ENCODE measurements at regions not wholly inside any gene's neighbourhood (a gene's known extent, or its start where the extent isn't known, plus 50 kb on each side); places are given as distances from the start of the nearest gene placed in this dataset.
"Not testable (repeated sequence)": the region's sequence is repeated elsewhere in the genome, so short reads cannot be mapped to it uniquely, and the experiment has no call there.

DNA sequence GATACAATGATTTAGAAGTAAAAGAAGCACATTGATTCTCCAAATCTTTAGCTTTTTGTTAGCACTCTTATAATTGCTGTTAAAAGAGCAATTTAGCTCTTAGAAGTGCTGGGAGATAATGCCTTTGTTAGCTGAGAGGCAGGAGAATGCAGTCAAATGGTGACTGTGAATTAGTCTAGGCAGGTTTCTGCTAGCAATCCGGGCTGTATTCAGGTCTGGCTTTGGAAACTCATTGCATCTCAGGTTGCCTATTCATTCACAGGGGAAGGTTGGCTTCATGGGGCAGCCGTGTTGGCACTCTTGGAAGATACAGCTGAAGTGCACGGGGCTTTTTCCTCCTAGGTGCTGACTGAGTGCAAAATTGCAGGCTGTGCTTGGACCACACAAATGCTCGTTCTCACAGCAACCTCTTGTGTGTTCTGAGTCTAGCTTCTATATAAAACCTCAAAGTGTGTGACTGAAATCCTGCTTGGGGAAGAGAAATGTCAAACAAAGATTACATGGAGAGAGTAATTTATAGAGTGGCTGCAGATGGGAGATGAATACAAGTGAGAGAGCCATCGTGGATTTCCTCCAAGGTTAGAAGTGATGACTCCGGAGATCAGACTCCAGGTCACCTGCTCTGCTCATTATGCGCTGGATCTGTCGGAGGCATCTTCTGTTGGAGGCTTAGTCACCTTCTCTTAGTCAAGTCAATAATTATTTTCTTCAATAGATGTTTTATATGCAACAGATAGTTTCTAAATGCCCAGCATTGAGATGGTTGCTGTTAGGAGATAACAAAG is 167.8 kb downstream of the PMAIP1 start:
- TF ChIP-seq, protein P1, sequence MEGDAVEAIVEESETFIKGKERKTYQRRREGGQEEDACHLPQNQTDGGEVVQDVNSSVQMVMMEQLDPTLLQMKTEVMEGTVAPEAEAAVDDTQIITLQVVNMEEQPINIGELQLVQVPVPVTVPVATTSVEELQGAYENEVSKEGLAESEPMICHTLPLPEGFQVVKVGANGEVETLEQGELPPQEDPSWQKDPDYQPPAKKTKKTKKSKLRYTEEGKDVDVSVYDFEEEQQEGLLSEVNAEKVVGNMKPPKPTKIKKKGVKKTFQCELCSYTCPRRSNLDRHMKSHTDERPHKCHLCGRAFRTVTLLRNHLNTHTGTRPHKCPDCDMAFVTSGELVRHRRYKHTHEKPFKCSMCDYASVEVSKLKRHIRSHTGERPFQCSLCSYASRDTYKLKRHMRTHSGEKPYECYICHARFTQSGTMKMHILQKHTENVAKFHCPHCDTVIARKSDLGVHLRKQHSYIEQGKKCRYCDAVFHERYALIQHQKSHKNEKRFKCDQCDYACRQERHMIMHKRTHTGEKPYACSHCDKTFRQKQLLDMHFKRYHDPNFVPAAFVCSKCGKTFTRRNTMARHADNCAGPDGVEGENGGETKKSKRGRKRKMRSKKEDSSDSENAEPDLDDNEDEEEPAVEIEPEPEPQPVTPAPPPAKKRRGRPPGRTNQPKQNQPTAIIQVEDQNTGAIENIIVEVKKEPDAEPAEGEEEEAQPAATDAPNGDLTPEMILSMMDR (IDR thresholded peaks at IDR 0.05; ENCODE audit: control extremely low read depth, extremely low read depth, low read depth, missing control alignments): no peak
- POLR2A ChIA-PET: no interaction called here
- no peak for DNase-seq (ENCODE audit: extremely low spot score)
- CTCF ChIA-PET: no interaction called here

DNA sequence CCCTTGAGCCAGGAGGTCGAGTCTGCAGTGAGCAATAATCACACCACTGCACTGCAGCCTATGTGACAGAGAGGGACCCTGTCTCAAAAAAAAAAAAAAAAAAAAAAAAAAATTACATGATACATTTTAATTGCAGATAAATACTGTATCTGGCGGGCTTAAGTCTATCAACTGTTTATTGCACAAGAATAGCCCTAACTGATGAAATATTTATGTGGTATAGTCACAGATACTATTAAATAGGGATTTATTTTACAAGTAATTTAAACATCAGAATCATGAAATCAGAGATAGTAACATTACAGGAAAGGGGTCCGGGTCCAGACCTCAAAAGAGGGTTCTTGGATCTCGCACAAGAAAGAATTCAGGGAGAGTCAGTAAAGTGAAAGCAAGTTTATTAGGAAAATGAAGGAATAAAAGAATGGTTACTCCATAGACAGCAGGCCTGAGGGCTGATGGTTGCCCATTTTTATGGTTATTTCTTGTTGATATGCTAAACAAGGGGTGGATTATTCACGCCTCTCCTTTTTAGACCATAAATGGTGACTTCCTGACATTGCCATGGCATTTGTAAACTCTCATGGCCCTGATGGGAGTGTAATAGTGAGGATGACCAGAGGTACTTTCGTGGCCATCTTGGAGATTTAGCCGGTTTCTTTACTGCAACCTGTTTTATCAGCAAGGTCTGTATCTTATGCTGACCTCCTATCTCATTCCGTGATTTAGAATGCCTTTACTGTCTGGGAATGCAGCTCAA is 166.6 kb downstream of the PMAIP1 start:
- POLR2A ChIA-PET: no interaction called here
- CTCF ChIA-PET: interaction anchor here (1.0 kb wide), 1 partner anchor 11 kb away, joined by 3 read pairs; no protein-coding TSS in a partner anchor
- TF ChIP-seq, protein P1 (IDR thresholded peaks at IDR 0.05; ENCODE audit: control extremely low read depth, extremely low read depth, low read depth, missing control alignments): no peak
- DNase-seq (ENCODE audit: extremely low spot score): no peak

DNA sequence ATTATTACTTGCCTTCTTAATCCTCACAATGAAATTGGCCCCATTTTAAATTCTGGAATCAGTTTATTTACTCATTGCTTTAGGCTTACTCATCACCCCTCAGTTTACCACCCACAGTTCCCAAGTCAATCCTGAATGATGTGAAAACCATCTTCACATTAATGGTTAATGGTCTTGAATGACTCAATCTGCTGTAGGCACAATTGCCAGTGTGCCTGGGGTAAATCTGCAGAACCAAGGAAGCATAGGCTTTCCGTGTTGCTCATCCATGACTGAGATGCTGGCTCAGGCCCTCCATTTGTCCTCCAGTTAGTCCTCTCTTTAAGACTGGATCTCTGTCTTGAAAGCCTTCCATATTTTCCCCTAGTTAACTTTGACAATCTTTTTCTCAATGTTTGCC is 164.5 kb downstream of the PMAIP1 start:
- ChIA-PET CTCF (interaction anchor here (1.1 kb wide), 1 partner anchor 12 kb away, joined by 3 read pairs; no protein-coding TSS in a partner anchor), POLR2A (no interaction called here)
- DNase-seq (ENCODE audit: extremely low spot score): no peak
- TF ChIP-seq, protein P1 (IDR thresholded peaks at IDR 0.05; ENCODE audit: control extremely low read depth, extremely low read depth, low read depth, missing control alignments): no peak

DNA sequence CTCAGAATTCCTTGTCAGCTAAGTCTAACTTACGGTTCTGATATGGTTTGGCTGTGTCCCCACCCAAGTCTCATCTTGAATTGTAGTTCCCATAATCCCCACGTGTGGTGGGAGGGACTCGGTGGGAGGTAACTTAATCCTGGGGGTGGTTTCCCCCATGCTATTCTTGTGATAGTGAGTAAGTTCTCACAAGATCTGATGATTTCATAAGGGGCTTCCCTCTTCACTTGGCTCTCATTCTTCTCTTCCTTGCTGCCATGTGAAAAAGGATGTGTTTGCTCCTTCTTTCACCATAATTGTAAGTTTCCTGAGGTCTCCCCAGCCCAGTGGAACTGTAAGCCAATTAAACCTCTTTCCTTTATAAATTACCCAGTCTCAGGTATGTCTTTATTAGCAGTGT is 163.0 kb downstream of the PMAIP1 start:
- CTCF ChIA-PET; POLR2A ChIA-PET; DNase-seq (ENCODE audit: extremely low spot score): not testable (repeated sequence)

DNA sequence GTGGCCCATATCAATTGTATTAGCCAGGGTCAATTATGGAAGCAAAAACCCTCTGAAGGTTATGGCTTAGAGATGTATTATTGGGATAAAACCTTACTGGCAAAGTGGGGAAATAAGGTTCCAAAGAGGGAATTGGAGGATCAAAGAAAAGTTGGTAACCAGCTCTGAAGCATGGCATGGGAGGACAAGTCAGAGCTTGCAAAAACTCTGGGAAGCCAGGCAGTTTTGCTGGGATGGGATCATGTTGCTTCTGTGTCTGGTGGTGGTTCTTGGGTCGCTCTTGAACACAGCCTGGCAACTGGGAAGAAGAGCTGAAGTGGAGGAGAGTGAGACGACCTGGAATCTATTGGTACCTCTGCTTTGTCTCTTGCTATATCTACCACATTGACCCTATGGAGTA is 162.6 kb downstream of the PMAIP1 start:
- CTCF ChIA-PET: no interaction called here
- DNase-seq (ENCODE audit: extremely low spot score): no peak
- TF ChIP-seq, protein P1 (IDR thresholded peaks at IDR 0.05; ENCODE audit: control extremely low read depth, extremely low read depth, low read depth, missing control alignments): no peak
- POLR2A ChIA-PET: no interaction called here

DNA sequence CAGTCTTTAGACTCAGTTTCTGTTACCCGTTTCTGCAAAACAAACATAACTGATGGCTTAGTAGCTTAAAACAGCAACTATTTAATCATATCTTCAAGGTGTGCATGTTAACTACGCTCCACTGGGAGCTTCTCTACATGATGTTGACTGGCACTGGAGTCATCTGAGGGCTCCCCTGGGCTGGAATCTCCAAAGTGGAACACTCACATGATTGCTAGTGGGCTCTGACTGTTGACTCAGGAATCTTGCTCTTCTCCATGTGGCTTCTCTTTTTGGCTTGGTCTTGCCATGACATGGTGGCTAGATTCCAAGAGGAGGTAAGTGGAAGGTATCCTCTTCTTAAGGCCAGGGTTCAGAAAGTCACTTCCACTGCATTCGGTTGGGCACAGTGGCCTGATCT is 160.8 kb downstream of the PMAIP1 start:
- TF ChIP-seq, protein P1 (IDR thresholded peaks at IDR 0.05; ENCODE audit: control extremely low read depth, extremely low read depth, low read depth, missing control alignments): no peak
- ChIA-PET POLR2A (no interaction called here), CTCF (no interaction called here)
- DNase-seq (ENCODE audit: extremely low spot score): no peak

DNA sequence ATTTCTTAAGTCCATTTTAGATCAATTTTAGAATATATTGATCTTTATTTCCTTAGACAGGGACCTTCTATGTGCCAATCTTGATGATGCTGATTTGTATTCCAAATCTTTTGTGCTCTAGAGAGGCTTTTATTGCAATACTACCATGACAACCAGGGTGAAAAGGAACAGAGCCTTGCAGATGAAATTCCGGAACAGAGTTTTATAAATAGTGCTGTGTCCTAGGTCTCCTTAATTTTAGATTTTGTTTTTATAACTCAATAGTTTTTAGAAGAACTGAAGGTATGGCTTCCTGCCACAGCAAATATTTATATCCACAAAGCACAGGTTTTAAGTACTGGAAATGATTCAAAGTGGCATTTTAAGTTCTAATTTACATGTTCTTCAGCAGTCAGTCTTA is 160.2 kb downstream of the PMAIP1 start:
- CTCF ChIA-PET: no interaction called here
- no peak for DNase-seq (ENCODE audit: extremely low spot score)
- POLR2A ChIA-PET: no interaction called here
- TF ChIP-seq, protein P1 (IDR thresholded peaks at IDR 0.05; ENCODE audit: control extremely low read depth, extremely low read depth, low read depth, missing control alignments): no peak
